Activated naive CD8-positive, alpha-beta T cell treated with anti-CD3 and anti-CD28 coated beads, Interleukin-2, amount 10 ng/mL, durations not matched to agents 7 days and 5 days (primary cell): ENCODE measurements at regions not wholly inside any gene's neighbourhood (a gene's known extent, or its start where the extent isn't known, plus 50 kb on each side); places are given as distances from the start of the nearest gene placed in this dataset.

Experiments used
- ATAC-seq: fragments of 150-1000 bp; cut with Tn5 transposase; one replicate; pipeline ENCODE4 v1.10.0; 2021; ENCODE audit warnings: low read depth, moderate library complexity
- POLR2A ChIA-PET: fragments of 350-600 bp; sonication (Branson Sonifier 250); formaldehyde crosslinking; loops from one replicate; lab custom pipeline; 2021; ENCODE audit warnings: antibody characterized with exemption; lab: Charles Lee
- DNase-seq: peaks from one replicate; pipeline ENCODE4 v3.0.0; 2021
- H3K27ac Mint-ChIP-seq: one replicate; pipeline ENCODE4 v1.8.0; 2022; ENCODE audit warnings: mild to moderate bottlenecking, mixed read lengths
- H3K27me3 Mint-ChIP-seq: one replicate; pipeline ENCODE4 v1.8.0; 2022; ENCODE audit warnings: mild to moderate bottlenecking, moderate library complexity, mixed read lengths
- H3K36me3 Mint-ChIP-seq: one replicate; pipeline ENCODE4 v1.8.0; 2021; ENCODE audit warnings: mild to moderate bottlenecking, mixed read lengths
- H3K4me1 Mint-ChIP-seq: one replicate; pipeline ENCODE4 v1.8.0; 2021; ENCODE audit warnings: mixed read lengths
- H3K4me3 Mint-ChIP-seq: one replicate; pipeline ENCODE4 v1.8.0; 2022; ENCODE audit warnings: mild to moderate bottlenecking, moderate library complexity, mixed read lengths
- H3K9me3 Mint-ChIP-seq: one replicate; pipeline ENCODE4 v1.8.0; 2021; ENCODE audit warnings: mixed read lengths

GRCh38 chr5:124847907-124848306 lies 101.5 kb upstream of the ZNF608 start:
- no peak overlapping the region for H3K27ac Mint-ChIP-seq
- no peaks in the 10 kb centered on the region for H3K9me3 Mint-ChIP-seq
- no peaks in the 10 kb centered on the region for H3K36me3 Mint-ChIP-seq
- ATAC-seq (no peak), DNase-seq (no peak)
- POLR2A ChIA-PET: no interaction called here
- no peaks in the 10 kb centered on the region for H3K4me1 Mint-ChIP-seq
- H3K4me3 Mint-ChIP-seq: no peak overlapping the region
- peaks cover 2% of the 10 kb centered on the region for H3K27me3 Mint-ChIP-seq

DNA sequence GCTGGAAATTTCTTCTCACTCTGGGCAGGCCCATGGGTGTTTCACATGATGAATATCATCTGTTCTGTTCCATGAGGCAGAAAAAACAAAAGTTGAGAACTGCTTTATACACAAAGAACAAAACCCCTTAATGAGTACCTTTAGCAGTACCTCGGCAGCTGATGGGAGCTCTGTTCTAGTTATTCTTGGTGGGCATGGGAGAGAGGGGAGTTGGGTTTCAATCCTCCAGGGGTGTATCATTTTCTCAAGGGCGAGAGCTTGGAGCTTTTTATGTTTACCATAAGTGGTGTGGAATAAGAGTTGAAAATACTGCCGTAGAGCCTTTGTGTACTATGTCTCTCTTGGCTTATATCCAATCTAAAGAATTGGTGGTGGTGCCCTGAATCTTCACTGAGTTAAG lies 103.3 kb upstream of the ZNF608 start:
- H3K9me3 Mint-ChIP-seq: no peaks in the 10 kb centered on the region
- H3K27me3 Mint-ChIP-seq: peaks cover 2% of the 10 kb centered on the region
- no peak for DNase-seq
- POLR2A ChIA-PET: no interaction called here
- no peaks in the 10 kb centered on the region for H3K4me1 Mint-ChIP-seq
- no peak overlapping the region for H3K27ac Mint-ChIP-seq
- no peak for ATAC-seq
- no peaks in the 10 kb centered on the region for H3K36me3 Mint-ChIP-seq
- no peak overlapping the region for H3K4me3 Mint-ChIP-seq

- ATAC-seq (no peak), DNase-seq (no peak)
- H3K9me3 Mint-ChIP-seq: no peaks in the 10 kb centered on the region
- H3K4me1 Mint-ChIP-seq: no peaks in the 10 kb centered on the region
- no peak overlapping the region for H3K4me3 Mint-ChIP-seq
- H3K27me3 Mint-ChIP-seq: peaks cover 3% of the 10 kb centered on the region
- POLR2A ChIA-PET: no interaction called here
- H3K27ac Mint-ChIP-seq: no peak overlapping the region
- no peaks in the 10 kb centered on the region for H3K36me3 Mint-ChIP-seq
Observed at GRCh38 chr5:124856726-124857125, 110.3 kb upstream of the ZNF608 start.

DNA sequence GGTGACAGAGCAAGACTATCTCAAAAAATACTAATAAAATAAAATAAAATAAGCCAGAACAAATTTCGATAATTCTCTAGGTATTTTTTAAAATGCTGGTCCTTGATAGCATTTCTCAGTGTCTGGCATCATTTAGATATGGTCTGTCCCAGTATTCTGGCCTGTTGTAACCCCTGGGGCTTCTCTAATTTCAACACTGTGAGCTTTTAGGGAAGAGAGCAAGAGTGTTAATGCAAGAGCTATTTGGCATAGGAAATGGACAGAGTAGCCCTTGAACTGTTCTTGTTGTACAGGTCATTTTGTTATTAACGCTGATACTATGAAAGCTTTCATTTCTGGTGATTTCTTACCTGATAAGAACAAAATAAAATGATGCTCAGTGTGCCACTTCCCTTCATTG lies 112.2 kb upstream of the ZNF608 start:
- ATAC-seq: no peak
- Mint-ChIP-seq H3K27ac (no peak overlapping the region), H3K36me3 (no peaks in the 10 kb centered on the region), H3K27me3 (peaks cover 3% of the 10 kb centered on the region), H3K9me3 (no peaks in the 10 kb centered on the region), H3K4me1 (no peaks in the 10 kb centered on the region), H3K4me3 (no peak overlapping the region)
- POLR2A ChIA-PET: no interaction called here
- no peak for DNase-seq

- H3K4me3 Mint-ChIP-seq: no peak overlapping the region
- no peaks in the 10 kb centered on the region for H3K4me1 Mint-ChIP-seq
- H3K9me3 Mint-ChIP-seq: no peaks in the 10 kb centered on the region
- no peaks in the 10 kb centered on the region for H3K36me3 Mint-ChIP-seq
- no peak for ATAC-seq
- peaks cover 3% of the 10 kb centered on the region for H3K27me3 Mint-ChIP-seq
- DNase-seq: no peak
- POLR2A ChIA-PET: no interaction called here
- no peak overlapping the region for H3K27ac Mint-ChIP-seq
Observed at GRCh38 chr5:124859027-124859426, 112.6 kb upstream of the ZNF608 start.

DNA sequence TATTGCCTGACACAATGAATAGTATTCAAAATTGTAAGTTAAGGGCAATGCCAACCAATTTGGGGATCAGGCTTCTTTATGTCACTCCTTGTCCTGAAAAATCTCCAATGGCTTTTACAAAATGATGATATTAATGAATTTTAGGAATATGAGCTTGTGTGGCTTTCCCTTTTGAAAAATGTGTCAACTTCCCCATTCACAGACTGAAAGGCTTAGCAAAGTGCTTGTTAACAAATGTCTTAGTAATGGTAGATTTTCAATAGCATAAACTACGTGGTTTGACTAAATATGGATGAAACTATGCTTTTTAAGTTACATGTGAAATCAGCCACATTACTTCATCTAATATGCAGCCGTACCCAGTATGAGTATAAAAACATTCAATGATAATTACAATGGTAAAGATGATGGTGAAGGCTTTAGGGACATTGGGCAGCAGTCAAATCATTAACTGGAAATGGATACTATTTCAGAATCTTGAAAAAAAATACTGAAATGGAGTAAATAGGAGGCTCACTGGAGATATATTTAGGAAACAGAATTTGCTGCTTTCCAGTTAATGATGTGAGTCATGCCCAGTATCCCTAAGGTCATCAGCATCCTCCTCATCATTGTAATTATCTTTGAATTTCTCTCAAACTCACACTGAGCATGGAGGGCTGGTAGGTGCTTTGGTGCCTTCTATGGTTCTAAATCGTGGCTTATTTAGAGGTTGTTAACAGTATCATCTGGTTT lies 113.3 kb upstream of the ZNF608 start:
- DNase-seq (no peak), ATAC-seq (no peak)
- H3K27me3 Mint-ChIP-seq: peaks cover 3% of the 10 kb centered on the region
- H3K4me1 Mint-ChIP-seq: no peaks in the 10 kb centered on the region
- H3K27ac Mint-ChIP-seq: no peak overlapping the region
- POLR2A ChIA-PET: no interaction called here
- no peaks in the 10 kb centered on the region for H3K9me3 Mint-ChIP-seq
- H3K4me3 Mint-ChIP-seq: no peak overlapping the region
- H3K36me3 Mint-ChIP-seq: no peaks in the 10 kb centered on the region

- no peak for DNase-seq
- no peaks in the 10 kb centered on the region for H3K36me3 Mint-ChIP-seq
- POLR2A ChIA-PET: no interaction called here
- H3K27me3 Mint-ChIP-seq: peaks cover 4% of the 10 kb centered on the region
- no peak for ATAC-seq
- no peaks in the 10 kb centered on the region for H3K4me1 Mint-ChIP-seq
- no peak overlapping the region for H3K27ac Mint-ChIP-seq
- no peak overlapping the region for H3K4me3 Mint-ChIP-seq
- H3K9me3 Mint-ChIP-seq: peaks cover 1% of the 10 kb centered on the region
Observed at GRCh38 chr5:124860291-124860655, 113.8 kb upstream of the ZNF608 start.

DNA sequence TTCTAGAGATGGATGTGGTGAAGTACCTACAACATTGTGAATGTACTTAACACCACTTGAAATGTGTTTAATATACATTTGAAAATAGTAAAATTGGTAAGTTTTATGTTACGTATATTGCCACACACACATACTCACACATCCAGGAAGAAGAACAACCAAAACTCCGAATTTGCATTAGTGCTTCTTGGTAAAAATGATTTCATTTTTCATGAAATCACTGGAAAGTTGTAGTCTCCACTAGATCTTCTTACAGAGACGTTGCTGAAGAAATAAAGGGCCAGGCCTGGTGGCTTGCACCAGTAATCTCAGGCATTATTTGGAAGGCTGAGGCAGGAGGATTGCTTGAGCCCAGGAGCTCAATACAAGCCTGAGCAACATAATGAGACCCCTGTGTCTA lies 118.6 kb upstream of the ZNF608 start:
- no peak for DNase-seq
- H3K4me1 Mint-ChIP-seq: peaks cover 7% of the 10 kb centered on the region
- H3K27ac Mint-ChIP-seq: no peak overlapping the region
- ATAC-seq: no peak
- H3K27me3 Mint-ChIP-seq: peaks cover 3% of the 10 kb centered on the region
- H3K36me3 Mint-ChIP-seq: no peaks in the 10 kb centered on the region
- no peak overlapping the region for H3K4me3 Mint-ChIP-seq
- POLR2A ChIA-PET: no interaction called here
- peaks cover 3% of the 10 kb centered on the region for H3K9me3 Mint-ChIP-seq

DNA sequence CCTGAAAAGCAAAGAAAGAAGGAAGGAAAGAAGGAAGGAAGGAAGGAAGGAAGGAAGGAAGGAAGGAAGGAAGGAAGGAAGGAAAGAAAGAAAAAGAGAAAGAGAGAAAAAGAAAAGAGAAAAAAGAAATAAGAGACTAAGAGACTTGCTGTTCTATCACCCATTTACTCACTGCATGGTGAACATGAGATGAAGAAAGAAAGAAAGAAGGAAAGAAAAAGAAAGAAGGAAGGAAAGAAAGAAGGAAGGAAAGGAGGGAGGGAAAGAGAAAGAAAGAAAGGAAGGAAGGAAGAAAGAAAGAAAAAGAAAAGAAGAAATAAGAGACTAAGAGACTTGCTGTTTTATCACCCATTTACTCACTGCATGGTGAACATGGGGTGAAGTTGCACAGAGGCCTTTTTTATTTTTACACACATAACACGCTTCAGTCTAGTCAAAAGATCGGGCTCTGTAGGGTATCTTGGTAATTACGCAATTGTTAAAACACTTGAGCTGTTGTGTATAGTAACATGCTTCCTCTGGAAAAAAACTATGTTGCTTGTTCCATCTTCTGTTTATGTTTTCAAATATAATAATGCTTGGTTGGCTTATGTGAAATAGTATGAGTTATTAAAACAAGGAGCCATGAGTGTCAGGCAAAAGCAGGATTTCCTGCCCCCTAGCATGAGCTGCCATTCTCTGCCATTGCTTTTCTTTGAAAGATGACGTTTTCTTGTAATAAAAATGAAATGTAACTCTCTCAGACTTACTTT lies 119.3 kb upstream of the ZNF608 start:
- DNase-seq: no peak
- Mint-ChIP-seq H3K27me3 (peaks cover 3% of the 10 kb centered on the region), H3K4me3 (no peak overlapping the region)

DNA sequence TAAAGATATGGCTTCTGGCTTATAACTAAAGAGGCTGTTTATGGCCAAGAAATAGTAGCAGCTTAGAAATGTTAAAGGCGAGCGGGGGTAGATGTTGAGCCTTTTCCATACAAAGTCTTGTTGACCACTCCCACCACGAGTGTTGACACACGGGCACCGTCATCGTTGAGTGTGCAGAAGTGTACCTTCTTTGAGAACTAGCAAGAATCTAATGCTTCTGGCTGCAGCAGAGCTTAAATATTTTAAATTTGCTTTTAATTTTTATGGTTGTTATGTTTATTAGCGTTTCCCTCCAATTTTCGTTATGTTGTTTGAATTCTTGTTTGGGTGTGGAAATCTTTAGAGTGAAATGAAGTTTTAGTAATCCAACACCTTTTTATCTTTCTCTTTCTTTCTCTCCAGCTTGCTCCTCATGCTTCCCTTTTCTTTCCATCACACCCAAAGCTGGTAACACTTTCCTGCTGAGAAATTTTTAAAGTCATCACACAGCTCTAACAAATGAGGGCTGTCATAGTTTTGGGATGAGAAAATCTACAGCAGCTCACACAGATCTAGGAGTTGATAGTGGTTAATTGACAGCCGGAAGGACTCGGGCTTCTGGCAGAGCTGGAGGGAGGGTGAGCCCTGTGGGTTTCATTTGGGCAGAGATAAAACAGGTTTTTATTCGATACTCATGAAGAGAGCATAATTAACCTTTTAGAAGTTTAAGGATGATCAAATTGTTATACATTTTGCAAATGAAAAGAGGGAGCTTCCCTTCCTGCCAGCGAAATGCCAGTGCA lies 120.1 kb upstream of the ZNF608 start:
- H3K4me1 Mint-ChIP-seq: peaks cover 7% of the 10 kb centered on the region
- peak overlapping the region; percentile 13 for H3K27ac Mint-ChIP-seq
- peaks cover 3% of the 10 kb centered on the region for H3K9me3 Mint-ChIP-seq
- H3K27me3 Mint-ChIP-seq: peaks cover 3% of the 10 kb centered on the region
- DNase-seq: no peak
- H3K4me3 Mint-ChIP-seq: peak overlapping the region; percentile 3
- ATAC-seq: peak; percentile 18
- POLR2A ChIA-PET: no interaction called here
- H3K36me3 Mint-ChIP-seq: no peaks in the 10 kb centered on the region

More for the DNA sequence above, 119.3 kb upstream of the ZNF608 start:
- POLR2A ChIA-PET: no interaction called here
- Mint-ChIP-seq H3K9me3 (peaks cover 3% of the 10 kb centered on the region), H3K4me1 (peaks cover 7% of the 10 kb centered on the region), H3K27ac (no peak overlapping the region), H3K36me3 (no peaks in the 10 kb centered on the region)
- ATAC-seq: no peak

- no peaks in the 10 kb centered on the region for H3K36me3 Mint-ChIP-seq
- H3K9me3 Mint-ChIP-seq: peaks cover 3% of the 10 kb centered on the region
- H3K4me1 Mint-ChIP-seq: peaks cover 7% of the 10 kb centered on the region
- peak overlapping the region; percentile 3 for H3K4me3 Mint-ChIP-seq
- DNase-seq (no peak), ATAC-seq (no peak)
- peaks cover 3% of the 10 kb centered on the region for H3K27me3 Mint-ChIP-seq
- POLR2A ChIA-PET: no interaction called here
- H3K27ac Mint-ChIP-seq: no peak overlapping the region
Observed at GRCh38 chr5:124867137-124867704, 120.8 kb upstream of the ZNF608 start.

- H3K27ac Mint-ChIP-seq: no peak overlapping the region
- DNase-seq (no peak), ATAC-seq (no peak)
- POLR2A ChIA-PET: no interaction called here
- no peaks in the 10 kb centered on the region for H3K36me3 Mint-ChIP-seq
- no peak overlapping the region for H3K4me3 Mint-ChIP-seq
- peaks cover 3% of the 10 kb centered on the region for H3K27me3 Mint-ChIP-seq
- H3K4me1 Mint-ChIP-seq: peaks cover 7% of the 10 kb centered on the region
- peaks cover 3% of the 10 kb centered on the region for H3K9me3 Mint-ChIP-seq
Observed at GRCh38 chr5:124868676-124869075, 122.2 kb upstream of the ZNF608 start.

DNA sequence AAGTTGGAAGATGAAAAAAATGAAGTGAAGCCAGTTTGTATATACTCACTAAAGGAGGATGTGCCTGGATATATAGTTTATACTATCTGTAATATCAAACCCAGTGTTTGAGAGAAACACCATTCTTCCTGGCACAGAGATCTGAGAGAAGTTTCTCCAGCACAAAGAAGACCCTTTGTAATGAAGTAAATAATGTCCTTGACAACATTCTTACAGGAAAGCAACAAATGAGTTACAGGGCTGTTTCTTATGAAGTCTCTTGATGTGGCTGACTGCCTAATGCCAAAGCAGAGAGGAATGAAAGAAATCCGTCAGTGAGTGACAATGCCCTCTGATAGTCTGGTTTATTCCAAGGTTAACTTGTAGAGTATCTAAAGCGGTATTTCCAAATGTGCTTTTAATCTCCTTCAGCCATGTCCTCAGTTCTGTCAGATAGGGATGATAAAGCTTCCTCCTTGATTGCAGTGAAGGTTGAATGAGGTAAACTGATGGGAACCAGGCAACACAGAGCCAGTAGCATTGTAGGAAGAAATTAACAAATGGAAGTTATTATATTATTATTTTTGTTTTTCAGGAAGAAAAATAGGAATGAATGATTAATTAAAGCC lies 123.1 kb upstream of the ZNF608 start:
- Mint-ChIP-seq H3K9me3 (peaks cover 3% of the 10 kb centered on the region), H3K27ac (no peak overlapping the region), H3K4me1 (peaks cover 7% of the 10 kb centered on the region), H3K27me3 (peaks cover 3% of the 10 kb centered on the region), H3K4me3 (no peak overlapping the region), H3K36me3 (no peaks in the 10 kb centered on the region)
- POLR2A ChIA-PET: no interaction called here
- DNase-seq (no peak), ATAC-seq (no peak)
